ENCODE measurements at regions not wholly inside any gene's neighbourhood (a gene's known extent, or its start where the extent isn't known, plus 50 kb on each side); places are given as distances from the start of the nearest gene placed in this dataset.
"Not testable (repeated sequence)": the region's sequence is repeated elsewhere in the genome, so short reads cannot be mapped to it uniquely, and the experiment has no call there.

DNA sequence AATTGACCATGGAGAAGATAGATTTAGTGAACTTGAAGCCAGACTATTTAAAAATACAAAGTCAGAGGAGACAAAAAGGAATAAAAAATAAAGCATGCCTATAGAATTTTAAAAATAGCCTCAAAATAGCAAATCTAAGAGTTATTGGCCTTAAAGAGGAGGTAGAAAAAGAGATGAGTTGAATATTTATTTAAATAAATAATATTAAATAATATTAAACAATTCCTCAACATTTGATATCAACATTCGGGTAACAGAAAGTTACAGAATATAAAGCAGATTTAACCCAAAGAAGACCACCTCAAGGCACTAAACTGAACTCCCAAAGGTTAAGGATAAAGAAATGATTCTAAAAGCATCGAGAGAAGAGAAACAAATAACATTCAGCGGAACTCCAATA lies 1627.4 kb downstream of the SPATA31A7 start:
- not testable (repeated sequence) for TF ChIP-seq POLR2AphosphoS5 (IDR thresholded peaks at IDR 0.05; ENCODE audit: low read depth, low read length); TAF1 (IDR thresholded peaks at IDR 0.05; ENCODE audit: borderline replicate concordance, low read depth, low read length); POLR2A (IDR thresholded peaks at IDR 0.05; ENCODE audit: low read depth, low read length)
